GM18861 (cell line): ENCODE measurements at regions not wholly inside any gene's neighbourhood (a gene's known extent, or its start where the extent isn't known, plus 50 kb on each side); places are given as distances from the start of the nearest gene placed in this dataset.

Experiments
- ATAC-seq: cut with Tn5 transposase; IDR thresholded peaks from one replicate; pipeline ENCODE4 v1.9.1; 2021; ENCODE audit not compliant: unreplicated experiment

GRCh38 chr7:97601931-97602457, 129.9 kb upstream of the TAC1 start:
- ATAC-seq = peak; percentile 76

DNA sequence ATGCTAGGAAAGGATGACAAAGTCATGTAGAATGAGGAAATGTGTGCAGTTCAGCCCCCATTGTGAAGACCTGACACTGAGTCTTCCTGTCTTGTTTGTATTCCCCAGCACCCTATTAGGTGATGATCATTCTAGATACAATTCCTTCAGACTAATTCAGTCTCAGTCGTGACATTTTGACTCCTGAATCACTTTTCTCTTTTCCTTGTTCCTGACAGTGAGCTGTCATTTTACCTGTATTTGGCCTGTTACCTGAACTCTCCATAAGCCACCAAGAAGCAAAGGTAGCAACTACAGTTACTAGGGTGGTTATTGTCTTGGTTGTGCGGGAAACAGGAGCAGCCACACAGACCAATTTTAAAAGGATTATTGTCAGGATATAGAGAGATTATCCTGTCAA, 111.4 kb upstream of the TAC1 start:
- no peak for ATAC-seq

DNA sequence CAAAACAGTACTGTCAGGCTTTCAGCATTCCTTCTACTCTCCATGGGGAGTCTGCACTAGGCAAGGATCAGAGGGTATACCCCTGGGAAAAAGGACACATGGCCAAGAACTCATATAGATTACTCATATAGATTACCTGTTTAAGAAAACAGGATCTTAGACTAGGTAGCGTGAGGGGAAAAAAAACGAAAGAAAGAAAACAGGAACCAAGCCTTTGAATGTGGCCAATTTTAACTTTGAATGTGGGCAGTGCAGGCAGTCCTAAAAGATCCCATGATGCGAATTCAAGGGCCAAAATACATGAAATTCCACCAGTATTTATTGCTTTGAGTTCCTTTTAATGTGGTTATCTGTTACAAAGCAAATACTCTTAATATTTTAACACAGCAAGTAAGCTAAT, 108.6 kb upstream of the TAC1 start:
- peak; percentile 95 for ATAC-seq

GRCh38 chr7:97630116-97630515, 101.8 kb upstream of the TAC1 start:
- no peak for ATAC-seq

- ATAC-seq = no peak
Measured at GRCh38 chr7:97635622-97636021, 96.3 kb upstream of the TAC1 start.

DNA sequence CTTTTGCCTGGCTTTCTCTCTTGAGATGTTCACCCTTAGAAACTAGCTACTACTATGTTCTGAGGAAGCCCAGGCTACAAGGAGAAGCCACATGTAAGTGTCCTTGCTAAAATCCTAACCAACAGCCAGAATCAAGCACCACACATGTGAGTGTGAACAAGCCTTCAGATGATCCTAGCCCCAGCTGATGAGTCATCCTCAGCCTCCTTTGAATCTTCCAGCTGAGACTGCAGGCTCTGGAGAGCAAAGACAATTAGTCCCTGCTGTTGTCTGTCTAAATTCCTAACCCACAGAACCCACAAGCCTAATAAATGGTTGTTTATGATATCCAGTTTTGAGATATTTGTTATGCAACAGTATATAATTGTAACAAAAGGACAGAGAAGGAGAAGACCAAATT, 92.8 kb upstream of the TAC1 start:
- no peak for ATAC-seq

DNA sequence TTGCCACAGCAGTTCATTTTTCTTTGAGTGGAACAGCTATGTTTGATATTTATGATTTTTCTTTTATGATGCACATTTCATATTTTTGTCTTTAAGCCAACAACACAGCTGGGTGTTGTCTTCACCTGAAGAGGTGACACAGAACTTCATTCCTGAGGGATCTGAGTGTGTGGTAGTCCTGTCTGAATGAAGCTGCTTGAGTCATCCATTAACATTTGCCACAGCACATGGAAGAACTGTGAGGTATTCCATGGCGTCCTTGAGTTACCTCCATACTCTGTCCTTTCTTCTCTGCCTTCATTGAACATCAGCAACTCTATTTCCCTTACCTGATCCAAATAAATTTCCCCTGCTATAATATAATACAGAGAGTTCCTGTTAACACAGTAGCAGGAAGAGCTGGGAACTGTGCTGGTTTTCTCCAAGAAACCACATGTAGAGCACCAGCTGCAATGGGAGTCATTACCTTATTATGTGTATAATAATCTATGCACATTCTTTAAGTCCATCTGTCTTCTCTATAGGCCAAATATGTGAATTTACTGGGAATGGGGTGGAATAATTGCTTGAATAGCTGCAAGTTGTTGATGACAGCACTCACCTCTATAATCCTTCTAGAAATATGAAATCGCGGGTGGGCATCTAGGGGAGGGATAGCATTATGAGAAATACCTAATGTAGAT, 72.4 kb upstream of the TAC1 start:
- ATAC-seq = no peak

GRCh38 chr7:97667359-97667758, 64.5 kb upstream of the TAC1 start:
- ATAC-seq = no peak

DNA sequence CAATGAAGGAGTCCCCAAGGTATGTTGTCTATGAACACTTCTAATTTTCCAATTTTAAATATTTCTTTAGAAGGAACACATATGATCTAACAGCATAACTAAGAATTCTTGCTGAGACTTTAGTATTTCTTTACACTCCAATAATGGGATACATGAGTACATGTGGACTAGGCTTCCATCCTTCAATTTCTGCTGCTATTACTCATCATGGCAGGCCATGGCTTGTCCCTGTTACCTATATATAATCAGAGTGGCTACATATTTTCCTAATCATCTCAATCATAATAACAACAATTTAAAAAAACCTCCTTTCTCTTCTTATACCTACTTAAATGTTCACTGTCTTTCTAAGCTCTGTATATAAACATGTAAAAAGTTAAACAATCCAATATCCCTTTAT, 60.3 kb upstream of the TAC1 start:
- no peak for ATAC-seq

DNA sequence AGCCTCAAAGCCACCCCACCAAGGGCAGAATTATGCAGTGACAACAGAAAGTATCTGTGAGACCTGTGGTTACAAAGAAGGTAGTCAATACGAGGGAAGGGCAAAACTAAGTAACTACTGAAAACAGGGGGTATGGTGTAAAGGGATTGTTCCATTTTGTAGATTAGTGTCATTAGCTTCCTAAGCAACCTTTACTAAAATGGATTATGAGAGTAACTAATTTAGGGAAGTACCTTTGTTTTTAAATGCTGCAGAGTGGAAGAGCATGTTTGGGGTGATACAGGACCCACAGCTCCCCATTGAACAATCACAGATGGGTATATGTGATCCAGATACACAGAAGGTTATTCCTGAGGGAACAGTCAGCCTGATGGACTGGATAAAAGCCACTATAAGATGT, 51.3 kb upstream of the TAC1 start:
- ATAC-seq = no peak
